ENCODE measurements at regions not wholly inside any gene's neighbourhood (a gene's known extent, or its start where the extent isn't known, plus 50 kb on each side); places are given as distances from the start of the nearest gene placed in this dataset.
"Not testable (repeated sequence)": the region's sequence is repeated elsewhere in the genome, so short reads cannot be mapped to it uniquely, and the experiment has no call there.

DNA sequence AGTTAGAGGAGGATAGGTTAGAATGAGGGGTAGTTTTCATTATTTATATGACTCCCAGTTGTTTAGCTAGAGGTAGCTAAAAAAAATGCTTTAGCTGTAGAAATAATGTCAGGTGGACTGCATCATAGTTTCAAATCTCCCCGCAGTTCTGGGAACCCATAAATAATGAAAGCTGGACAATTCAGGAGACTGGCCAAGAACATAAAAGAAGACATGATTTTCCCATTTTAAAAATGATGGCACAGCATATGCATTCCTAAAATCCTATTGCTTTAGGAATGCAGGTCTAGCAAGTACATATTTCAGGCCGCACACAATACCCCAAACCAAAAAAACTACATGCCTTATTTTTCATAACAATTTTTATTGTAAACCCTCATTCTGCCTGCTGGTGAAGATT, 143.3 kb downstream of the CTH start:
- DNase-seq (ENCODE audit: low read depth in 2 of 2, low spot score in 1 of 2): no peak

DNA sequence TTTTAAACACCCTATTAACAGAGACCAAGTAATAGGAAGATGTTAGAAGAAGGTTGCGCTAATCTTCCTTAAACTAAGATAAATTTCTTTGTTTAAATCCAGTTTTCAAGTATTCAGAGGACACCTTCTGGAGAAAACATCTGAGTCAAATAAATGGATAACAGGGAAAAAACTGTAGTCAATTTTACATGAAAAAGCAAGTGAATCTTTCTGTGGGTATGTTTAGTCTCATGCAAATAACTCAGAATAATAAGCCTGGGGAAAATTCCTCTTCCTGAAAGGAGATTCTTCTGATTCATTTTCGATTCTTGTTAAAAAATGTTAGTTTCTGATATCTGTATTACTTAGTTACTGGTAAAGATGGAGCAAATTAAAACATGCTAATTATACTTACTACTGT, 145.5 kb downstream of the CTH start:
- no peak for DNase-seq (ENCODE audit: low read depth in 2 of 2, low spot score in 1 of 2)

DNA sequence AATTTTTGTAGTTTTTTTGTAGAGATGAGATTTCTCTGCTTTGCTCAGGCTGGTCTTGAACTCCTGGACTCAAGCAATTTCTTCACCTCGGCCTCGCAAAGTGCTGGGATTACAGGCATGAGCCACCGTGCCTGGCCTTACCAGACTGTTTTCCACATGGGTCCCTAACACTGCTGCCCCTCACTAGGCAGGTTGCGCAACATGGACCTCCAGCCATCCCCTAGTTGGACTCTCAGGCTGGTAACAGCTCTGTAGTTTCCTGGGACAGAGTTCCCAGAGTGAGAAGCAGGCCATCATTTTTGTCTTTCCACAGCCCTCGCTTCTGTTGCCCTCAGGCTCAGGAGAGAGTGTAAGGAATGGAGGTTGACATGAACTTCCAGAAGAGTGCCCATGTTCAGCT, 156.1 kb downstream of the CTH start:
- no peak for DNase-seq (ENCODE audit: low read depth in 2 of 2, low spot score in 1 of 2)

DNA sequence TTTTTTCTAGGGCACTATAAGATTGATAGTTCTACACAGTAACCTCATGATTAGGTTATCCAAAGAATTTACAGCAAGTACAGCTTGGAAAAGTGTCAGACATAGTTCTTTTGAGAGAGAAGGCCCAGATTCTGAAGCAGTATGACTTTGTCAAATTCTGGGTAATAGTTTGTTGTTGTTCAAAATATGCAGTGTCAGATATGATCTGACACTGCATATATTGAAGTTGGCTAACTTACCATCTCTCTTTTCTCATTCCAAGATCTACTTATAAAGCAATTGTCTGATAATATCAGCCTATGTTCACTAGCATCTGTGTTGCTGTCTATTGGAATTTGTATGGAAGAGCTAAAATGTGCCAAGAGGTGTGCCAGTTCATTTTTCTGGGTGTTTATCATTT, 160.1 kb downstream of the CTH start:
- no peak for DNase-seq (ENCODE audit: low read depth in 2 of 2, low spot score in 1 of 2)

DNA sequence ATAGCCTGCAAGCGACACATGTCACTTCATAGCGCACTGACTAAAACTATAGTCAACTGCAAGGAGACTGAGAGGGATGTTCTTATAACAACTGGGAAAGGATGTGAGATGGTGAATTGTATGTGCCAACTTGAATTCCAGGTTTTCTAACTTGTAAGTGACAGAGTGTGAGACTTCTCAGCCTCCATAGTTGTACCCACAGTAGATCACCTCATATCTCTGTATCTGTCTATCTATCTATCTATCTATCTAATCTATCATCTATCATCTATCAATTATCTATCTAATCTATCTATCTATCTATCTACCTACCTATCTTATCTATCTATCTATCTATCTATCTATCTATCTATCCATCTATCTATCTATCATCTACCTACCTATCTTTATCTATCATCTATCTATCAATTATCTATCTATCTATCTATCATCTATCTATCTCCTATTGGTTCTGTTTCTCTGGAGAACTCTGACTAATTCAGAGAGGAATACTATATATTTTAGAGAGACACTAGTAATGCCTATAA, 162.3 kb downstream of the CTH start:
- no peak for DNase-seq (ENCODE audit: low read depth in 2 of 2, low spot score in 1 of 2)

DNA sequence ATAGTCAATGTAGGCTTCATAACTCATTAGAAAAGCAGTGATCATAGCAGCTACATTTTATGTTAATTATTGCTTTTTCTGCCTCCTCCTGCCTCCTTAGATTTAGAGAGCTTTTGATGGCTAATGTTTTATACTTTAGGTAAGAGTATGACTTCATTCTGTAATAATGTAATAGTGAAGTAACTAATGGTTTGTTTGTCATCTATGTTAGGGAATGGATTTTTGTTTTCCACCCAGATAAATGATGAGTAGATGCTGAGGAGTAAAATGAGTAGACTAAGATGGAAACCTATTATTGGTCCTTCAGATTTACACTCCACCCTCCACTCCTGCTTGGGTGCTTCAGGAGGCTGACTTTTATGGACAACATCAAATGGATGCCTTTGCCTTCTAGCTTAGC, 170.6 kb downstream of the CTH start:
- no peak for DNase-seq (ENCODE audit: low read depth in 2 of 2, low spot score in 1 of 2)

DNA sequence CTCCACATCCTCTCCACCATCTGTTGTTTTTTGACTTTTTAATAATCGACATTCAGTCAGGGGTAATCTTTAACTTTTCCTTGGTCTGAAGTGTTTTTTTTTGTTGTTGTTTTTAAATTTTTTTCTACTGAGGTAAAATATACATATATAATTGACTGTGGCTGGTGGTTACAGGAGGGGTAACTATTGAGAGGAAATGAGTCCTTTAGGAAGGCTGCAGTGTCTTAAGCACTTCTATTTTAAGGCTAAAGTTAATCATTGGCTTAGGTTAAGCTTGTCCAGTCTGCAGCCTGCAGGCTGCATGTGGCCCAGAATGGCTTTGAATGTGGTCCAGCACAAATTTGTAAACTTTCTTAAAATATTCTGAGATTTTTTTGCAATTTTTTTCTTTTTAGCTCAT, 172.5 kb downstream of the CTH start:
- DNase-seq (ENCODE audit: low read depth in 2 of 2, low spot score in 1 of 2): no peak

DNA sequence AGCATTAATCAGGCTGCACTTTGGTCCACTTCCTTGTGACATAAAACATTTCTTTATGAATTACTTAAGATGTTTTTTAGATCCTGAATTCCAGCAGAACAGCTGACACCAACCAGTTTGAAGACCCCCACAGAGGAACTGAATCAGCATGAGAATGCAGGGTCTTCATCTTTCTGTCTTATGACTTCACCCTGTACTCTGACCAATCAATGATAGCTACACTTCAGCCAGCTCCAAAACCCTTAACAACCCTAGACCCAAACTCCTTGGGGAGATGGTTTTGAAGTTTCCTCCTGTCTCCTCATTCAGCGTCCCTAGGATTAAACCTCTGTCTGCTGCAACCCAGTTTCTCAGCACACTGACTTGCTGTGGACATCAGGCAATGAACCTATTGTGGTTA, 175.0 kb downstream of the CTH start:
- DNase-seq (ENCODE audit: low read depth in 2 of 2, low spot score in 1 of 2): no peak

DNA sequence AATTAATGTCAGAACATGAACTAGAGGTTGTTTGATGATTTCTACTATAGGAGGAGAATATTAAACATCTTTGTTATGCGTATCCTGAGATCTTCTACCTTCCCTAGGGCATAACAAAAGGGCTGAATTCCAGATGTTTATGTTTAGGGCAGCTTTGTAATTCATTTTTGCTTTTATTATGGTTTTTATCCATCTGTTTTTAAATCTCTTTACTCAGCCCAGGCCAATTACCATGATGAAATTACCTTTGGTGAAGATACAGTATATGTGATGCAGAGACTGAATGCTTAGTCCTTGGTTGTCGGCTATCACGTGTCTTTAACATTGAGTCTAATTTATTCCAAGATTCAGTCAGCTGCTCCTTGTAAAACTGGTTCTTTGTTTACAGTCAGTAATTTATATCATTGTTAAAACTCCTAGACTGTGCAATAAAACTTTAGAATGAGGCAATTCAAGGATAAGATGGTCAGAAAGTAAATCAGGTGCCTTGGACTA, 176.9 kb downstream of the CTH start:
- no peak for DNase-seq (ENCODE audit: low read depth in 2 of 2, low spot score in 1 of 2)

DNA sequence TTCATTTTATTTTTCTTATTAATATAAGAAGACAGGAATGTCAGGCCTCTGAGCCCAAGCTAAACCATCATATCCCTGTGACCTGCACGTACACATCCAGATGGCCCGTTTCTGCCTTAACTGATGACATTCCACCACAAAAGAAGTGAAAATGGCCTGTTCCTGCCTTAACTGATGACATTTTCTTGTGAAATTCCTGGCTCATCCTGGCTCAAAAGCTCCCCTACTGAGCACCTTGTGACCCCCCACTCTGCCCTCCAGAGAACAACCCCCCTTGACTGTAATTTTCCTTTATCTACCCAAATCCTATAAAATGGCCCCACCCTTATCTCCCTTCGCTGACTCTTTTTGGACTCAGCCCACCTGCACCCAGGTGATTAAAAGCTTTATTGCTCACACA, 182.5 kb downstream of the CTH start:
- not testable (repeated sequence) for DNase-seq (ENCODE audit: low read depth in 2 of 2, low spot score in 1 of 2)

DNA sequence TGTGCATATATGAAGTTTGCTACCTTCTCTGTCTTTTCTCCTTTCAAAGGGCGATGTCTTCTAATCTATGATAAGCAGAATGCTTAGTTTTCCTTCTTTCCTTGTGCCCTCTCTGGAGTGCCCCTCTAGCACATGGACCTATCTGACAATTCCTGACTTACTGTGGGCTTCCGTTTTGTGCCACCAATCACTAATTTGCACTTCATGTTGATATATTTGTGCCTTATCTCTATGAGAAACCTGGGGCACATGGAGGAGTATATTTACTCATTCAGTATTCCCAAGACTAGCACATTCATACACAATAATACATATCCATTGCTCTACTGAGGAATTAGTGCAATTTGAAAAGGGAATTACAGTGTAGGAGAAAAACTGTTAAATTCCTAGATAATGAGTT, 197.7 kb downstream of the CTH start:
- no peak for DNase-seq (ENCODE audit: low read depth in 2 of 2, low spot score in 1 of 2)

DNA sequence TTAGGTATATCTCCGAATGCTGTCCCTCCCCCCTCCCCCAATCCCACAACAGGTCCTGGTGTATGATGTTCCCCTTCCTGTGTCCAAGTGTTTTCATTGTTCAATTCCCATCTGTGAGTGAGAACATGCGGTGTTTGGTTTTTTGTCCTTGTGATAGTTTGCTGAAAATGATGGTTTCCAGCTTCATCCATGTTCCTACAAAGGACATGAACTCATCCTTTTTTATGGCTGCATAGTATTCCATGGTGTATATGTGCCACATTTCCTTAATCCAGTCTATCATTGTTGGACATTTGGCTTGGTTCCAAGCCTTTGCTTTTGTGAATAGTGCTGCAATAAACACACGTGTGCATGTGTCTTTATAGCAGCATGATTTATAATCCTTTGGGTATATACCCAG, 199.1 kb downstream of the CTH start:
- not testable (repeated sequence) for DNase-seq (ENCODE audit: low read depth in 2 of 2, low spot score in 1 of 2)

DNA sequence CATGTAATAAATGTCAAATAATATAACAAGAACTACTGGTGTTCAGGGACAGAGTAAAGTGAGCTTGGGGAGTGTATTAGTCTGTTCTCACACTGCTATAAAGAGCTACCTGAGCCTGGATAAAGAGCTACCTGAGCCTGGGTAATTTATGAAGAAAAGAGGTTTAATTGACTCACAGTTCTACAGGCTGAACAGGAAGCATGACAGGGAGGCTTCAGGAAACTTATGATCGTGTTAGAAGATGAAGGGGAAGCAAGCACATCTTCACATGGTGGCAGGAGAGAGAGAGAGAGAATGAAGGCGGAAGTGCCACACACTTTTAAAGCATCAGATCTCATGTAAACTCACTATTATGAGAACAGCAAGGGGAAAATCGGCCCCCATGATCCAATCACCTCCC, 205.9 kb downstream of the CTH start:
- DNase-seq (ENCODE audit: low read depth in 2 of 2, low spot score in 1 of 2): no peak

DNA sequence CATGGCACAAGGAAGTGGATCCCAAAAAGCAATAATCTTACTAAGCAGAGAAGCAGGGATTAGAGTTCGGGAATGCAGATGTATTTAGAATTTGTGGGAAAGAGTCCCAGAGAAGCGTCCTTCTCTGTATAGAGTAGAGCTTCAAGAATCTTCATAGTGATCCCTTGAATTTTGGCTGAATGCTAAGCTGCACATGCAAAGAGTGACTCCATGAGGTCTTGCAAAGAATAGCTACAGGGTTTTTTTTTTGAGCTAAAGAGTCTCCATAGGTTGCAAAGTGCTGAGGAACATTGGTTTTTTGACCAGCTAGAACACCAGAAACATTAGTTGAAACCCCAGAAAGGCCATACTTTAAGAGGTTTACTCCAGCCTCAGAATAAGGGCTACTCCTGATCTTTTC, 206.7 kb downstream of the CTH start:
- DNase-seq (ENCODE audit: low read depth in 2 of 2, low spot score in 1 of 2): no peak

DNA sequence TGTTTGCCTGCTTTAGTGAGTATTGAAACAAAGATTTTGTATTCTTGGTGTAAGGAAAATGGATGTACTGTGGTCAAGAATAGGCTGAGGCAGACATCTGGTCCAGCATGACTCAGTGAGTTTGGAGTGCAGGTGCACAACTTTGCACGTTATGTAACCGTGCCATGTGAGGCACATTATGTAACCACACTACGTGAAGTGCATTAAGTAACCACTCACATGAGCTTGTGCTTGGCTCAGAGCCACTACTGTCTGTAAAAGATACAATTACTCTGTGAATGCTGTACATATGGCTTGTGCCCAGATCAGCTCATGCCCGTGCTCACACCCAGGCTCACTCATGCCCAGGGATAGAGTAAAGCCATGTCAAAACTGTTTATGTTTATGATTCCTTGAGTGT, 216.8 kb downstream of the CTH start:
- DNase-seq (ENCODE audit: low read depth in 2 of 2, low spot score in 1 of 2): no peak

DNA sequence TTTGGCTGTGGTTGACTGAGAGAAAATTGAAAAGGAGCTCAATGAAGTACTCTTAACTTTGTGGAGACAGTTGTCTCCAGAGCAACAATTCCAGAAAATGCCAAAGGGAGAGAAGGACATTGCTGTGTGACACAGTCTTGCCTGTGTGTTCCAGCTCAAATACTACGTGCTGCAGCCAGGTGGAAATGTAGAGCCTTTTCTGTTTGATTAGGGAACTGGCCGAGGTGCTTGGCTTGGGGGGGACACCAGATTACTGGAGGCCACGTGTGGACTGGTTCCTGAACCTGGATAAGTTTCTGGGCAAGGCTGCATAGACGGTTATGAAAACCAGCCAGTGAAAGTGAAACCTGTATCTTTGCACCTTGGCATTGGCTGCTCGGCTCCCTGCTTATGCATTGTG, 217.9 kb downstream of the CTH start:
- no peak for DNase-seq (ENCODE audit: low read depth in 2 of 2, low spot score in 1 of 2)

DNA sequence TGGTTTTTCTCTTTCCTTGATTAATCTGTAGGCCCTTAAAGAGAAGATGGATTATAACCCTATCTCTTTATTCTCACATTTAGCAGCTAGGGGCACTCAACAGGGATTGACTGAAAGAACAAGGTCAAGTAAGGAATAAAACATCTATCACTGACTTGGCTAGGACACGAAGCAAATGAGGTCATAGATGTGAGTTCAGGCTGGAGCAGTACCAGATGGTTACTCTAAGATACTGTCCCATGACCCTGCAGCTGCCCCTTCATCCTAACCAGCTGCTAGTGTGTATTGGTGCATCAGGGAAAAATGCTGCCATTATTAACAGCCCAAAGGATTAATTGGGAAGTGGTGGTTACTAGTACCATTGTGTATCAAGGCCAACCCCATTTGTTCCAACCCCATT, 221.9 kb downstream of the CTH start:
- no peak for DNase-seq (ENCODE audit: low read depth in 2 of 2, low spot score in 1 of 2)

DNA sequence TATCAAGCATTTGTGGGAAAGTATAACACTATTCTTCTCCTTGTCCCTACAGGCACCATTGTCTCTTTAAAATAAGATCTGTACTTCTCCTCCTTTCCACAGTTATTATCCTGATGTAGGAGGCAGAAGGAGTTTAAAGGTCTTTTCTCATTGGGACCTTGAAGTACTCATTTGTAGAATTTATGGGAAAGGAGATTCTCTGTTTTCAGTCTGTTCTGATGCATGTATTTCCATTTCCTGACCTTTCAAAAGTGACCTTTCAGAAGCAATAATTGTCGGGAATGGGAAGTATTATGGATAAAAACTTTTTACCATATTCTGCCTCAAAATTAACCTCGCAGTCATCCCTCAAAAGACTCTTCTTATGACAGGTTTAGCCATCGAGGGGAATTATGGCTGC, 224.8 kb downstream of the CTH start:
- no peak for DNase-seq (ENCODE audit: low read depth in 2 of 2, low spot score in 1 of 2)

DNA sequence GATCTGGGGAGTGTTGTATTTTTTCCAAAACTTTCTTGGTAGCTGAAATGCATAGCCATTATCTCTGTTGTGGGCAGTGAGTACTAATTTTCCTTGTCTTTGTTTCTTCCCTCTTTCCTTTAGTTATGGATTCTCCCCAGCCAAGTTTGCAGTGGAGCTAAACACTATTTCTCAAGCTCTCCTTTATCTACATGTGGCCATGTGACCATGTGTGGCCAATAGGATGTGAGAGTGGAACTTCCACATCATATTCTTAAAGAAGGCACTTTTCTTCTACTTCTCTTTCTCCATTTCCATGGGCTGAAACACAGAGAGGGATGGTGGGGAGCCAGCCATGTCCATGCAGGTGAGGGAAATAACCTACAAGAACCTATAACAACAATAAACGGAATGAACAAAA, 230.8 kb downstream of the CTH start:
- no peak for DNase-seq (ENCODE audit: low read depth in 2 of 2, low spot score in 1 of 2)

DNA sequence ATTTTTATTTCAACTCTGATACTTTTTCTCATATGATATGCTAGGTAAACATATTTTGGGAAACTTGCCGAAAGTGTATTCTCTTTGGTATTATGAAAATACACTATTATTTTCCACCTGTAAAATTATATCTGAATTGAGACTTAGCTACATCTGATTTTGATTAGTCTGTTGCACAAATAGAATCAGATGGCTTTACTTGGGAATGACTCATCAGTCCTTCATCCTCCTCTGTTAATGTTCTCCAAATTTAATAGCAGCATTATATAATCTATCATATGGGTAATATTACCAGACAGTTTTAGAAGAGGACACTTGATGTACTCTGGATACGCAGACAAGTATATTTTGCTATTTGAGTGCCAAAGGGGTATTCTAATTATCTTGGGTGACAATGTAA, 245.3 kb downstream of the CTH start:
- DNase-seq (ENCODE audit: low read depth in 2 of 2, low spot score in 1 of 2): no peak

DNA sequence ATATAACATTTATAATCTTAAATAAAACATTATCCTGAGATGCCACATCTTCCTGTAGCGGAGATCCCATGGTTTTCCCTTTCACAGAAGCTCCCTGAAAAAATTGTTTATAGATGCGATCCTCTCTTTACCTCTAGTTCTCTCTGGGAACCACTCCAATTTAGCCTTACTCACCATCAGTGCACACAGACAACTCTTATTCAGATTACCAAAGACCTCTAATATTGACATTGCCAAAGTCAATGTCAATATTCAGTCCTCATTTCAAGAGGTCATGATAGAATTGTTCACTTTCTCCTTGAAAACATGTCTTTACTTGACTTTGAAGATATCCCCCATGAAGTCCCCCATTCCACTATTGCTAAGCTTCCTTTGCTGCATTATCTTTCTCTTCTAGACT, 248.8 kb downstream of the CTH start:
- DNase-seq (ENCODE audit: low read depth in 2 of 2, low spot score in 1 of 2): no peak

DNA sequence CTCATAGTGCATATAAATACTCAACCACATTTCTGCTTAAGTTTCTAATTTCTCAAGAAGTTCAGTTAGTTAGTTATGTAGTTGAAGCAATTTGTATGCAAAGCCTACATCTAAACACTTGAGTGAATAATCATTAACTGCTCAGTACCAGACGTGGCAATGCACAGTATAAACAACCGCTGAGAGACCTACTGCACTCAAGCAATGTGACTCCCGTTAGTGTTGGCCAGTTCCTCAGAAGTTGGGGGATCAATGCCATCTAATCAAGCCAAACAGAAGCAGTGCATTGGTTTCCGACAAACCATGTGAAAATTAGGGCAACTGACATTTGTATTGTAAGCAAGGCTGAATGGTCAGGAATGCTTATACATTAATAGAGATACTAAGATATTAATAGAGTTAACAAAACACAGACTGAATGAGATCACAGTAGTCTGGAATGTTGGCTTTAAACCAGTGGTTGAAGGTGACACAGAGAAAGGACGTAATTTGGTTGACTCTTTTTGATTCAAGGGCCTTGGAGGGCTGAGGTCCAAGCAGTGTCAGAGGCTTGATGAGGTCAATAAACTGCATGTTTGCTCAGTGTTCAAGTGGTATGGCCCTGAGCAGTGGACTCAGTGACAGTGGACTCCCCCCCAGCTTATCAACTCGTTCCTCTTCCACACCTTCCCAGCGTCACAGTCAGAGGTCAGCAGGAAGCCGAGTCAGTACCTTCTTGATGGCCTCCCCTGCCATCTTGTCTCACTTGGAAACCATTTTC, 255.5 kb downstream of the CTH start:
- no peak for DNase-seq (ENCODE audit: low read depth in 2 of 2, low spot score in 1 of 2)

DNA sequence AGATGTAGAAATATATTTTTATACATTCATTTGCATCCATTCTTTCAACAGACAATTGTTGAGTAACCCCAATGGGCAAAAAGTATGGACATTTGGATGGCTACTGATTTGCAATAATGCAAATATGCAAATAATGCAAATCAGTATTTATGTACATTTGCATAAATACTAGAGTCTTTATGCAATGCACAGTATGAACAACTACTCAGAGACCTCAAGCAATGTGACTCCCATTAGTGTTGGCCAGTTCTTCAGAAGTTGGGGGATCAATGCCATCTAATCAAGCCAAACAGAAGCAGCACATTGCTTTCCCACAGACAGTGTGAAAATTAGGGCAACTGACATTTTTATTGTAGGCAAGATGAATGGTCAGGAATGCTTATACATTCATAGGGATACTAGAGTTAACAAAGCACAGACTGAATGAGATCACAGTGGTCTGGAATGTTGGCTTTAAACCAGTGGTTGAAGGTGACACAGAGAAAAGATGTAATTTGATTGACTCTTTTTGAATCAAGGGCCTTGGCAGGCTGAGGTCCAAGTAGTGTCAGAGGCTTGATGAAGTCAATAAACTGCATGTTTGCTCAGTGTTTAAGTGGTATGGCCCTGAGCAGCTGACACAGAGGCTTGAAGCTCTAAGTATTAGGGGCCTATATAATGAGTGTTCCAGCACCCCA, 256.6 kb downstream of the CTH start:
- DNase-seq (ENCODE audit: low read depth in 2 of 2, low spot score in 1 of 2): no peak

Data from stimulated activated CD8-positive, alpha-beta memory T cell treated with anti-CD3 and anti-CD28 coated beads, Interleukin-4, amount 100 ng/mL, for 4 hours (primary cell).